Fibroblast of lung (primary cell): ENCODE measurements at regions not wholly inside any gene's neighbourhood (a gene's known extent, or its start where the extent isn't known, plus 50 kb on each side); places are given as distances from the start of the nearest gene placed in this dataset.

Experiments used
- DNase-seq, 2 donors: peaks; one replicate each; pipeline versions ENCODE4 v3.0.0 to v3.0.0-alpha.2; 2010; ENCODE audit warnings: low read depth in 2 of 2
- H2AFZ ChIP-seq: 2 replicates; pipeline ENCODE4 v1.5.1; 2012; ENCODE audit warnings: low read length, control low read depth, inconsistent platforms
- H3K27ac ChIP-seq: 2 replicates; pipeline ENCODE4 v1.5.1; 2011; ENCODE audit warnings: low read length, control low read depth; ENCODE audit not compliant: insufficient read depth
- H3K27me3 ChIP-seq: 2 replicates; pipeline ENCODE4 v1.5.1; 2011; ENCODE audit warnings: mild to moderate bottlenecking, low read length; ENCODE audit not compliant: control insufficient read depth, insufficient read depth
- H3K36me3 ChIP-seq: 2 replicates; pipeline ENCODE4 v1.5.1; 2011; ENCODE audit warnings: low read length; ENCODE audit not compliant: control insufficient read depth, insufficient read depth
- H3K4me1 ChIP-seq: 2 replicates; pipeline ENCODE4 v1.5.1; 2011; ENCODE audit warnings: low read length; ENCODE audit not compliant: control insufficient read depth, insufficient read depth; ENCODE audit errors: extremely low read depth
- H3K4me2 ChIP-seq: 2 replicates; pipeline ENCODE4 v1.5.1; 2011; ENCODE audit warnings: low read length, control low read depth; ENCODE audit not compliant: insufficient read depth; ENCODE audit errors: extremely low read depth
- H3K4me3 ChIP-seq, 4 experiments: fragments of 200-600 bp in 1 of 4; sonication (generic) in 1 of 4; replicated peaks in 1 of 4; 2 replicates each; pipeline ENCODE4 v1.5.1; 2011 to 2016; ENCODE audit warnings: low read length in 4 of 4, low read depth in 3 of 4, mild to moderate bottlenecking in 3 of 4, control low read depth in 2 of 4, inconsistent platforms in 1 of 4, mixed read lengths in 1 of 4; ENCODE audit not compliant: insufficient read depth in 1 of 4; ENCODE audit errors: control extremely low read depth in 1 of 4
- H3K79me2 ChIP-seq: 2 replicates; pipeline ENCODE4 v1.5.1; 2012; ENCODE audit warnings: mild to moderate bottlenecking, low read length, inconsistent platforms; ENCODE audit not compliant: control insufficient read depth, insufficient read depth
- H3K9ac ChIP-seq: 2 replicates; pipeline ENCODE4 v1.5.1; 2011; ENCODE audit warnings: mild to moderate bottlenecking, low read length, control low read depth; ENCODE audit not compliant: insufficient read depth
- H3K9me3 ChIP-seq: 2 replicates; pipeline ENCODE4 v1.5.1; 2012; ENCODE audit warnings: low read depth, low read length; ENCODE audit not compliant: control insufficient read depth, insufficient read depth
- H4K20me1 ChIP-seq: 2 replicates; pipeline ENCODE4 v1.5.1; 2011; ENCODE audit warnings: low read length; ENCODE audit not compliant: control insufficient read depth, insufficient read depth; ENCODE audit errors: extremely low read depth
- CTCF ChIP-seq, 2 donors: IDR thresholded peaks in 1 of 2; conservative IDR thresholded peaks in 1 of 2; 1 replicate in 1 of 2; 2 replicates in 1 of 2; pipeline ENCODE4 v1.5.1; 2011 to 2012; ENCODE audit warnings: low read length in 2 of 2, control low read depth in 1 of 2, inconsistent platforms in 1 of 2, low read depth in 1 of 2, mild to moderate bottlenecking in 1 of 2
- EZH2 ChIP-seq: IDR thresholded peaks from 2 replicates; pipeline ENCODE4 v1.5.1; 2012; ENCODE audit warnings: low read length, control low read depth, mild to moderate bottlenecking; ENCODE audit errors: missing control alignments

DNA sequence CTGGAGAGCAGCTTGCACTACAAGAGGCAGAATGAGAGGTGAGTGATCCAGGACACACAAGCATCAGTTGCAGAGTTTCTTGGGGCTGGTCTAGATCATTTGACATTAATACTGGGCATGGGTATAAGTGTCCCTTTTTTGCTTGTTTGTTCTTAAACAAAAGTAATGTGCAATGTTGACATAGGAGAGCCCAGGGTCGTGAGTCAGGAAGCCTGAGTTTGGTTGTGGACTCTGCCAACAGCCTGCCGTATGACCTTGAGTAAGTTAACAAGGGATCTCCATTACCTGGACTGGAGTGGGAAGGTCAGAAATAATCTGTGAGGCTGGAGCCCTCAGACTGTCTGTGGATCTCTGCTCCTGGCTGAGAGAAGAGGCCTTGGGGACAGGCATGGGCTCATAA, 170.3 kb downstream of the KCNA5 start:
- Histone ChIP-seq H3K4me3 (no peak overlapping the region), H3K9ac (no peak overlapping the region), H3K79me2 (no peaks in the 10 kb centered on the region), H3K36me3 (no peaks in the 10 kb centered on the region), H3K4me1 (no peaks in the 10 kb centered on the region), H3K27me3 (peaks cover 4% of the 10 kb centered on the region), H4K20me1 (no peaks in the 10 kb centered on the region), H3K27ac (no peak overlapping the region), H2AFZ (no peak overlapping the region), H3K4me2 (no peak overlapping the region), H3K9me3 (no peaks in the 10 kb centered on the region)
- no peak for TF ChIP-seq EZH2
- no peak for TF ChIP-seq CTCF (conservative IDR thresholded peaks at IDR 0.05 in 1 of 2, IDR thresholded peaks at IDR 0.05 in 1 of 2; ENCODE audit: low read depth in 1 of 2, low read length in 2 of 2)
- no peak for DNase-seq

GRCh38 chr12:5217936-5218335, 174.3 kb downstream of the KCNA5 start:
- DNase-seq: no peak
- Histone ChIP-seq H3K27ac (no peak overlapping the region), H2AFZ (no peak overlapping the region), H3K4me3 (no peak overlapping the region), H3K79me2 (no peaks in the 10 kb centered on the region), H3K36me3 (no peaks in the 10 kb centered on the region), H3K9ac (no peak overlapping the region), H3K9me3 (no peaks in the 10 kb centered on the region), H3K4me2 (no peak overlapping the region), H4K20me1 (no peaks in the 10 kb centered on the region), H3K4me1 (no peaks in the 10 kb centered on the region), H3K27me3 (peaks cover 4% of the 10 kb centered on the region)
- no peak for TF ChIP-seq EZH2
- TF ChIP-seq CTCF (conservative IDR thresholded peaks at IDR 0.05 in 1 of 2, IDR thresholded peaks at IDR 0.05 in 1 of 2; ENCODE audit: low read depth in 1 of 2, low read length in 2 of 2): no peak

GRCh38 chr12:5220099-5220498, 176.4 kb downstream of the KCNA5 start:
- no peak overlapping the region for H2AFZ ChIP-seq
- peaks cover 4% of the 10 kb centered on the region for H3K27me3 ChIP-seq
- DNase-seq: no peak
- no peaks in the 10 kb centered on the region for H3K36me3 ChIP-seq
- no peak for TF ChIP-seq EZH2
- no peak for TF ChIP-seq CTCF (conservative IDR thresholded peaks at IDR 0.05 in 1 of 2, IDR thresholded peaks at IDR 0.05 in 1 of 2; ENCODE audit: low read depth in 1 of 2, low read length in 2 of 2)
- no peak overlapping the region for H3K4me3 ChIP-seq
- H3K9ac ChIP-seq: no peak overlapping the region
- no peaks in the 10 kb centered on the region for H3K9me3 ChIP-seq
- H3K27ac ChIP-seq: no peak overlapping the region
- H3K4me2 ChIP-seq: no peak overlapping the region
- H3K4me1 ChIP-seq: no peaks in the 10 kb centered on the region
- no peaks in the 10 kb centered on the region for H4K20me1 ChIP-seq
- H3K79me2 ChIP-seq: no peaks in the 10 kb centered on the region
